ENCODE measurements at regions not wholly inside any gene's neighbourhood (a gene's known extent, or its start where the extent isn't known, plus 50 kb on each side); places are given as distances from the start of the nearest gene placed in this dataset.

DNA sequence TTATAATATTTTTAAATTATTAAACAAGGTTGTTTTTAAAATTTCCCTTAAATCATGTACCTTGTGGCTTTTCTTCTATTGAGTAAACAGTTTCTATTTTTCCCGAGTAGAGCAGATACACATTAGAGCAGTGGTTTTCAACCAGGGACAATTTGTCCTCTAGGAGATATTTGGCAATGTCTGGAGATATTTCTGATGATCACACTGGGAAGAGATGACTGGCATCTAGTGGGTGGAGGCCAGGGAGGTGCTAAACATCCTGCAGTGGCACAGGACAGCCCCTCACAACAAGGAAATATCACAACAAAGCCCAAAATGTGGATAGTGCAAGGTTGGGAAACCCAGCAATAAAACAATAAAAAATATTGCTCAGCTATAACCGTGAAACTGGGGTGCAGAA lies 113.0 kb upstream of the PTPRG start:
- dilution Hi-C loops (cut with MboI; ENCODE audit: extremely low pct_ligation_motif_present, low sequenced_read_pairs), result no loop called here
- Histone ChIP-seq H4K20me1 (replicated peaks; ENCODE audit: control insufficient read depth, extremely low read depth, insufficient read depth, low read length) (no peaks in the 10 kb centered on the region), H3K27ac (ENCODE audit: insufficient read depth, low read depth, low read length) (no peak overlapping the region), H3K4me3 (replicated peaks in 1 of 3; ENCODE audit: insufficient read depth in 1 of 3, low read depth in 1 of 3, low read length in 3 of 3) (no peak overlapping the region), H3K27me3 (ENCODE audit: control insufficient read depth in 2 of 2, insufficient read depth in 2 of 2, low read length in 2 of 2) (no peaks in the 10 kb centered on the region), H3K9me3 (replicated peaks; ENCODE audit: control insufficient read depth, insufficient read depth, low read length) (no peaks in the 10 kb centered on the region), H3K36me3 (ENCODE audit: control insufficient read depth in 2 of 2, extremely low read depth in 1 of 2, insufficient read depth in 2 of 2, low read length in 2 of 2) (no peaks in the 10 kb centered on the region), H3K4me1 (ENCODE audit: control insufficient read depth, extremely low read depth, insufficient read depth, low read length) (no peaks in the 10 kb centered on the region), H3K9me1 (replicated peaks; ENCODE audit: control insufficient read depth, extremely low read depth, insufficient read depth, low read length) (no peaks in the 10 kb centered on the region), H3K79me2 (ENCODE audit: control insufficient read depth, insufficient read depth, low read length) (no peaks in the 10 kb centered on the region), H2AFZ (ENCODE audit: low read depth, low read length) (no peak overlapping the region), H3K9ac (replicated peaks; ENCODE audit: extremely low read depth, insufficient read depth, low read length) (no peak overlapping the region), H3K4me2 (ENCODE audit: insufficient read depth, low read length) (no peak overlapping the region)
- intact Hi-C loops (cut with micrococcal nuclease), result no loop called here
- TF ChIP-seq POLR2AphosphoS5 (IDR thresholded peaks at IDR 0.05; ENCODE audit: insufficient read depth, low read depth, low read length) (no peak), POLR2A (IDR thresholded peaks at IDR 0.05; ENCODE audit: low read depth, low read length) (no peak)
- DNase-seq (ENCODE audit: low read depth, low spot score), result no peak
- POLR2A ChIA-PET, result no interaction called here
- no TSS peak for BruUV-seq (replicated peaks)
- CTCF ChIA-PET, result no interaction called here
- FAIRE-seq, result no peak

DNA sequence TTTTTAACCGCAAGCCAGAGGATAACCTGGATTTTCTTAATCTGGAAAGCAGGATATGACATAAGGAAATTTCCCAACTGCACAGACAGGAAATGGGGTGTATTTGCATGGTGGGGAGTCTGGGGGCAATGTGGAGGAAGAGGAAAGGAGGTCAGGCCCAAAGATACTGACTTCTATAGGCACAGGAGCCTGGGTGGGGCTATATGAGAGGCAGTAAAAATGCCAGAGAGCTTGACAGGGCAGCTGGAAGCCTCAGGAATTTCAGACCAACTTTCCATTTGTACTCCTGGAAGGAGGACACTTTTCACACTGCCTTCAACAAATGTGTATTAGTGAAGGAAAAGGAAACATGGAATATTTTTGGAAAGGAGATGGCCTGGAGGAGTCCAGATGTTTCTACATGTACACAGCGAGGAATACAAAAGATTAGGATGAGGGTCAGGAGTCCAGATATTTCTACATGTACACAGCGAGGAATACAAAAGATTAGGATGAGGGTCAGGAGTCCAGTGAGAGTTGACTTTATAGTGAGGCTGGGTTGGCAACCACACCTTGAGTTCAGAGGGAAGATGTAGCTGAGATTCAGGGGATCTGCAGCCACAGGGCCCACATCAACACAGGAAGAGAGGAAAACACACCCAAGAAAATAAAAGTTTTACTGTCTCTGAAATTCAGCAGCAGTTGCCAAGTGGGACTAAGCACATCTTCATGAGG lies 111.9 kb upstream of the PTPRG start:
- Histone ChIP-seq H3K4me2 (ENCODE audit: insufficient read depth, low read length) (no peak overlapping the region), H3K36me3 (ENCODE audit: control insufficient read depth in 2 of 2, extremely low read depth in 1 of 2, insufficient read depth in 2 of 2, low read length in 2 of 2) (no peaks in the 10 kb centered on the region), H3K4me3 (replicated peaks in 1 of 3; ENCODE audit: insufficient read depth in 1 of 3, low read depth in 1 of 3, low read length in 3 of 3) (no peak overlapping the region), H3K9ac (replicated peaks; ENCODE audit: extremely low read depth, insufficient read depth, low read length) (no peak overlapping the region), H3K9me1 (replicated peaks; ENCODE audit: control insufficient read depth, extremely low read depth, insufficient read depth, low read length) (no peaks in the 10 kb centered on the region), H3K27me3 (ENCODE audit: control insufficient read depth in 2 of 2, insufficient read depth in 2 of 2, low read length in 2 of 2) (no peaks in the 10 kb centered on the region), H4K20me1 (replicated peaks; ENCODE audit: control insufficient read depth, extremely low read depth, insufficient read depth, low read length) (no peaks in the 10 kb centered on the region), H3K79me2 (ENCODE audit: control insufficient read depth, insufficient read depth, low read length) (no peaks in the 10 kb centered on the region), H3K27ac (ENCODE audit: insufficient read depth, low read depth, low read length) (no peak overlapping the region), H3K4me1 (ENCODE audit: control insufficient read depth, extremely low read depth, insufficient read depth, low read length) (no peaks in the 10 kb centered on the region), H2AFZ (ENCODE audit: low read depth, low read length) (no peak overlapping the region), H3K9me3 (replicated peaks; ENCODE audit: control insufficient read depth, insufficient read depth, low read length) (no peaks in the 10 kb centered on the region)
- DNase-seq (ENCODE audit: low read depth, low spot score), result no peak
- intact Hi-C loops (cut with micrococcal nuclease), result no loop called here
- FAIRE-seq, result no peak
- dilution Hi-C loops (cut with MboI; ENCODE audit: extremely low pct_ligation_motif_present, low sequenced_read_pairs), result no loop called here
- ChIA-PET POLR2A (no interaction called here), CTCF (no interaction called here)
- BruUV-seq (replicated peaks), result no TSS peak
- TF ChIP-seq EZH2 (IDR thresholded peaks at IDR 0.05; ENCODE audit: borderline replicate concordance, low read depth, low read length, severe bottlenecking) (no peak), FOS (IDR thresholded peaks at IDR 0.05; ENCODE audit: borderline replicate concordance, insufficient read depth, low read length) (no peak), JUN (IDR thresholded peaks at IDR 0.05; ENCODE audit: borderline replicate concordance, insufficient read depth, insufficient read length, low read depth) (no peak), POLR2A (IDR thresholded peaks at IDR 0.05; ENCODE audit: low read depth, low read length) (no peak)

Measured in endothelial cell of umbilical vein (primary cell).